GM12878 (cell line): ENCODE measurements at regions not wholly inside any gene's neighbourhood (a gene's known extent, or its start where the extent isn't known, plus 50 kb on each side); places are given as distances from the start of the nearest gene placed in this dataset.

Experiments
- ATAC-seq: fragments of 200-7000 bp; cut with Tn5 transposase; 3 replicates; pipeline ENCODE4 v1.9.1; 2020; ENCODE audit warnings: mild to moderate bottlenecking, moderate library complexity
- BruUV-seq: library from RNA; stranded (reverse); fragments of 400-500 nt; replicated peaks from 2 replicates; lab custom pipeline; 2021; lab: Mats Ljungman, UMichigan
- CTCF ChIA-PET: fragments of 300-600 bp; sonication (Branson Sonifier 250); formaldehyde crosslinking; extraction: SDS; loops from one replicate; lab custom pipeline; 2021; ENCODE audit warnings: inconsistent platforms; lab: Yijun Ruan, JAX
- POLR2A ChIA-PET: fragments of 350-600 bp; formaldehyde crosslinking; extraction: SDS; loops from one replicate; lab custom pipeline; 2021; ENCODE audit warnings: inconsistent platforms; lab: Charles Lee
- RAD21 ChIA-PET: fragments of 300-600 bp; sonication (Branson Sonifier 250); formaldehyde crosslinking; loops from one replicate; lab custom pipeline; 2023; ENCODE audit warnings: antibody characterized with exemption; ENCODE audit not compliant: unreplicated experiment; lab: Charles Lee
- SMC1A ChIA-PET: fragments of 300-600 bp; sonication (Branson Sonifier 250); formaldehyde crosslinking; loops from one replicate; lab custom pipeline; 2023; ENCODE audit not compliant: unreplicated experiment, uncharacterized antibody; lab: Charles Lee
- DNase-seq: peaks from one replicate; pipeline ENCODE4 v3.0.0-alpha.2; 2011; ENCODE audit warnings: low read depth, low spot score
- FAIRE-seq: peaks from 3 replicates; lab custom pipeline; 2011; peaks lifted over from hg19 to GRCh38; lab: Jason Lieb, UNC
- H2AFZ ChIP-seq: 2 replicates; pipeline ENCODE4 v1.6.0; 2011; ENCODE audit warnings: low read depth, low read length, control low read depth; ENCODE audit not compliant: control insufficient read depth
- H3K27ac ChIP-seq: 2 replicates; pipeline ENCODE4 v1.5.1; 2011; ENCODE audit warnings: control low read depth; ENCODE audit not compliant: control insufficient read depth, insufficient read depth
- H3K27me3 ChIP-seq, 2 experiments: replicated peaks in 1 of 2; 2 replicates each; pipeline versions ENCODE4 v1.6.0 to v1.6.1; 2011; ENCODE audit warnings: low read length in 1 of 2; ENCODE audit not compliant: control insufficient read depth in 2 of 2, insufficient read depth in 2 of 2
- H3K36me3 ChIP-seq, 2 experiments: 2 replicates each; pipeline ENCODE4 v1.5.1; 2011; ENCODE audit warnings: low read length in 1 of 2; ENCODE audit not compliant: control insufficient read depth in 2 of 2, insufficient read depth in 2 of 2
- H3K4me1 ChIP-seq: 2 replicates; pipeline ENCODE4 v1.6.1; 2011; ENCODE audit warnings: mild to moderate bottlenecking, low read length, moderate library complexity, mixed read lengths; ENCODE audit not compliant: control insufficient read depth, insufficient read depth
- H3K4me2 ChIP-seq: 2 replicates; pipeline ENCODE4 v1.6.0; 2011; ENCODE audit warnings: control low read depth; ENCODE audit not compliant: control insufficient read depth, insufficient read depth
- H3K4me3 ChIP-seq: fragments of 200-600 bp; sonication (generic); 2 replicates; pipeline ENCODE4 v1.5.1; 2016
- H3K79me2 ChIP-seq: 2 replicates; pipeline ENCODE4 v1.6.0; 2011; ENCODE audit warnings: low read length; ENCODE audit not compliant: control insufficient read depth, insufficient read depth
- H3K9ac ChIP-seq: 2 replicates; pipeline ENCODE4 v1.8.0; 2011; ENCODE audit warnings: low read length, control low read depth, mixed read lengths; ENCODE audit not compliant: control insufficient read depth, insufficient read depth
- H3K9me3 ChIP-seq: replicated peaks from 3 replicates; pipeline ENCODE4 v1.5.1; 2011; ENCODE audit warnings: mild to moderate bottlenecking, low read length; ENCODE audit not compliant: control insufficient read depth, insufficient read depth
- H4K20me1 ChIP-seq: 2 replicates; pipeline ENCODE4 v1.6.0; 2011; ENCODE audit not compliant: control insufficient read depth, insufficient read depth
- CBX3 ChIP-seq: fragments of 200-600 bp; sonication (generic); IDR thresholded peaks from 2 replicates; pipeline ENCODE4 v1.6.1; 2016; ENCODE audit warnings: low read depth, borderline replicate concordance
- CHD2 ChIP-seq: IDR thresholded peaks from 2 replicates; pipeline ENCODE4 v1.6.1; 2011; ENCODE audit warnings: low read depth, low read length, improper control_type of control experiment, borderline replicate concordance
- CTCF ChIP-seq, 3 experiments: IDR thresholded peaks in 2 of 3; conservative IDR thresholded peaks in 1 of 3; 2 replicates each; pipeline ENCODE4 v1.5.1; 2011; ENCODE audit warnings: low read depth in 3 of 3, low read length in 3 of 3, mild to moderate bottlenecking in 3 of 3, control low read depth in 2 of 3, moderate library complexity in 2 of 3, inconsistent platforms in 1 of 3, mixed read lengths in 1 of 3; ENCODE audit not compliant: control insufficient read depth in 2 of 3, insufficient read depth in 1 of 3; ENCODE audit errors: extremely low read depth in 1 of 3
- CUX1 ChIP-seq: IDR thresholded peaks from 2 replicates; pipeline ENCODE4 v1.6.1; 2012; ENCODE audit warnings: improper control_type of control experiment, low read depth, low read length; ENCODE audit not compliant: insufficient replicate concordance
- DPF2 ChIP-seq: fragments of 450-650 bp; IDR thresholded peaks from 2 replicates; pipeline ENCODE4 v1.6.1; 2017; ENCODE audit warnings: mild to moderate bottlenecking
- EED ChIP-seq: sonication (generic); IDR thresholded peaks from 2 replicates; pipeline ENCODE4 v1.6.1; 2016; ENCODE audit warnings: antibody characterized with exemption, low read depth
- EGR1 ChIP-seq, 2 experiments: IDR thresholded peaks; 1 replicate in 1 of 2; 2 replicates in 1 of 2; pipeline ENCODE4 v1.6.1; 2011 to 2012; ENCODE audit warnings: low read depth in 2 of 2, low read length in 2 of 2, borderline replicate concordance in 1 of 2, mild to moderate bottlenecking in 1 of 2, moderate library complexity in 1 of 2
- IKZF2 ChIP-seq, 2 experiments: fragments of 450-650 bp; IDR thresholded peaks; 2 replicates each; pipeline ENCODE4 v1.6.1; 2017; ENCODE audit warnings: mild to moderate bottlenecking in 2 of 2, moderate library complexity in 2 of 2
- NR2C2 ChIP-seq: IDR thresholded peaks from 2 replicates; pipeline ENCODE4 v1.6.1; 2011; ENCODE audit warnings: borderline replicate concordance, low read depth; ENCODE audit not compliant: control insufficient read depth, insufficient read length
- PBX3 ChIP-seq: IDR thresholded peaks from 2 replicates; pipeline ENCODE4 v1.6.1; 2011; ENCODE audit warnings: mild to moderate bottlenecking, low read depth, low read length, moderate library complexity; ENCODE audit not compliant: insufficient replicate concordance
- PML ChIP-seq: IDR thresholded peaks from 2 replicates; pipeline ENCODE4 v1.6.1; 2012; ENCODE audit warnings: low read length, inconsistent platforms
- RUNX3 ChIP-seq: IDR thresholded peaks from 2 replicates; pipeline ENCODE4 v1.6.1; 2012; ENCODE audit warnings: low read length, inconsistent platforms
- SMARCA5 ChIP-seq: fragments of 450-650 bp; IDR thresholded peaks from 2 replicates; pipeline ENCODE4 v1.6.1; 2017; ENCODE audit warnings: mild to moderate bottlenecking
- SPI1 ChIP-seq: IDR thresholded peaks from 2 replicates; pipeline ENCODE4 v1.6.1; 2011; ENCODE audit warnings: low read depth, mild to moderate bottlenecking, low read length, moderate library complexity, borderline replicate concordance; ENCODE audit not compliant: insufficient read depth
- WGBS: methylation state at CpG from one replicate; pipeline ENCODE4 v1.1.6; 2016; ENCODE audit warnings: low lambda C conversion rate; ENCODE audit not compliant: insufficient replicate concordance, insufficient coverage; ENCODE audit errors: missing lambda C conversion rate; 5-methylcytosine and 5-hydroxymethylcytosine counted together
- in situ Hi-C: fragments of 300-500 bp; cut with MboI; formaldehyde crosslinking; loops from 9 replicates; pipeline ENCODE4 v1.14.3; 2018; ENCODE audit warnings: mixed read lengths
- intact Hi-C: fragments of 100-400 bp; cut with micrococcal nuclease; formaldehyde crosslinking; loops from one replicate; pipeline ENCODE4 v1.14.2; 2022; ENCODE audit not compliant: unreplicated experiment

GRCh38 chr20:60820918-60821317 is 431.1 kb upstream of the CDH4 start:
- Histone ChIP-seq H3K4me3 (no peak overlapping the region), H4K20me1 (no peaks in the 10 kb centered on the region), H3K27ac (no peak overlapping the region), H3K9ac (no peak overlapping the region), H3K79me2 (no peaks in the 10 kb centered on the region), H3K27me3 (no peaks in the 10 kb centered on the region), H3K36me3 (no peaks in the 10 kb centered on the region), H3K4me1 (no peaks in the 10 kb centered on the region), H3K4me2 (no peak overlapping the region), H2AFZ (no peak overlapping the region), H3K9me3 (no peaks in the 10 kb centered on the region; the same call in 2 of the 3 replicates)
- DNase-seq (no peak), ATAC-seq (no peak), FAIRE-seq (no peak)
- POLR2A ChIA-PET = no interaction called here
- in situ Hi-C loops = no loop called here
- RAD21 ChIA-PET = no interaction called here
- intact Hi-C loops = no loop called here
- CTCF ChIA-PET = no interaction called here
- SMC1A ChIA-PET = interaction anchor here (1.2 kb wide), 1 partner anchor 12 kb away, joined by 3 read pairs; no protein-coding TSS in a partner anchor
- 2% methylated on average over 5 of the region's 5 CpGs for WGBS
- BruUV-seq = no TSS peak
- TF ChIP-seq DPF2 = no peak
- TF ChIP-seq PBX3 = no peak
- TF ChIP-seq CHD2 = no peak
- TF ChIP-seq EGR1 (IDR thresholded peaks at IDR 0.05; ENCODE audit: borderline replicate concordance in 1 of 2, low read depth in 2 of 2, low read length in 2 of 2) = no peak
- no peak for TF ChIP-seq NR2C2
- TF ChIP-seq PML = no peak
- TF ChIP-seq RUNX3 = no peak
- no peak for TF ChIP-seq EED
- TF ChIP-seq CBX3 = no peak
- TF ChIP-seq CTCF (IDR thresholded peaks at IDR 0.05 in 2 of 3, conservative IDR thresholded peaks at IDR 0.05 in 1 of 3; ENCODE audit: control insufficient read depth in 2 of 3, extremely low read depth in 1 of 3, insufficient read depth in 1 of 3, low read depth in 3 of 3, low read length in 3 of 3) = no peak
- no peak for TF ChIP-seq SPI1
- no peak for TF ChIP-seq IKZF2 (IDR thresholded peaks at IDR 0.05)
- no peak for TF ChIP-seq SMARCA5
- no peak for TF ChIP-seq CUX1
